ENCODE measurements at regions not wholly inside any gene's neighbourhood (a gene's known extent, or its start where the extent isn't known, plus 50 kb on each side); places are given as distances from the start of the nearest gene placed in this dataset.

- TF ChIP-seq BACH2 (CRISPR knock-in tag; IDR thresholded peaks at IDR 0.05; ENCODE audit: borderline replicate concordance) (no peak), CSDC2 (CRISPR knock-in tag; IDR thresholded peaks at IDR 0.05) (no peak), PATZ1 (CRISPR knock-in tag; IDR thresholded peaks at IDR 0.05; ENCODE audit: borderline replicate concordance) (no peak), PPARA (CRISPR knock-in tag; IDR thresholded peaks at IDR 0.05; ENCODE audit: borderline replicate concordance) (no peak), CREB5 (CRISPR knock-in tag; IDR thresholded peaks at IDR 0.05; ENCODE audit: low read depth) (no peak), CSRNP3 (CRISPR knock-in tag; IDR thresholded peaks at IDR 0.05) (no peak), ARNTL (CRISPR knock-in tag; IDR thresholded peaks at IDR 0.05; ENCODE audit: borderline replicate concordance, low read depth) (no peak), TOX (CRISPR knock-in tag; IDR thresholded peaks at IDR 0.05; ENCODE audit: borderline replicate concordance) (no peak), RARB (CRISPR knock-in tag; IDR thresholded peaks at IDR 0.05) (no peak), ESRRG (CRISPR knock-in tag; IDR thresholded peaks at IDR 0.05) (no peak), ZNF565 (CRISPR knock-in tag; conservative IDR thresholded peaks at IDR 0.05; ENCODE audit: low read depth) (no peak), TSHZ2 (CRISPR knock-in tag; IDR thresholded peaks at IDR 0.05) (peak; percentile 15; the same call in 1 of the 2 replicates), GLIS3 (CRISPR knock-in tag; IDR thresholded peaks at IDR 0.05) (no peak), ZNF70 (CRISPR knock-in tag; IDR thresholded peaks at IDR 0.05) (no peak)
Observed at GRCh38 chr11:116371146-116371545, 401.6 kb downstream of the BUD13 start.
